DOHH2 (cell line): ENCODE measurements at regions not wholly inside any gene's neighbourhood (a gene's known extent, or its start where the extent isn't known, plus 50 kb on each side); places are given as distances from the start of the nearest gene placed in this dataset.

Experiments used
- CTCF ChIP-seq: fragments of 200-600 bp; sonication (generic); IDR thresholded peaks from one replicate; pipeline ENCODE4 v1.5.1; 2014; ENCODE audit warnings: antibody characterized with exemption, mild to moderate bottlenecking, low read depth, low read length; ENCODE audit not compliant: poor library complexity, severe bottlenecking
- EZH2phosphoT487 ChIP-seq: fragments of 200-600 bp; sonication (generic); IDR thresholded peaks from 2 replicates; pipeline ENCODE4 v1.6.1; 2017; ENCODE audit warnings: borderline replicate concordance, mild to moderate bottlenecking, antibody characterized with exemption, low read length, moderate library complexity, mixed read lengths

GRCh38 chr16:86850670-86851069 lies 272.3 kb downstream of the FOXL1 start:
- TF ChIP-seq CTCF (no peak), EZH2phosphoT487 (no peak)
